HL-60/S4 treated with phorbol 12-myristate 13-acetate at 8.2 ng/mL for 4 days and 3 days (cell line): ENCODE measurements at regions not wholly inside any gene's neighbourhood (a gene's known extent, or its start where the extent isn't known, plus 50 kb on each side); places are given as distances from the start of the nearest gene placed in this dataset.

Source experiments
- in situ Hi-C: fragments of 300-500 bp; cut with MboI; formaldehyde crosslinking; loops from 2 replicates; pipeline ENCODE4 v1.15.0; 2022; ENCODE audit warnings: low sequenced_read_pairs

DNA sequence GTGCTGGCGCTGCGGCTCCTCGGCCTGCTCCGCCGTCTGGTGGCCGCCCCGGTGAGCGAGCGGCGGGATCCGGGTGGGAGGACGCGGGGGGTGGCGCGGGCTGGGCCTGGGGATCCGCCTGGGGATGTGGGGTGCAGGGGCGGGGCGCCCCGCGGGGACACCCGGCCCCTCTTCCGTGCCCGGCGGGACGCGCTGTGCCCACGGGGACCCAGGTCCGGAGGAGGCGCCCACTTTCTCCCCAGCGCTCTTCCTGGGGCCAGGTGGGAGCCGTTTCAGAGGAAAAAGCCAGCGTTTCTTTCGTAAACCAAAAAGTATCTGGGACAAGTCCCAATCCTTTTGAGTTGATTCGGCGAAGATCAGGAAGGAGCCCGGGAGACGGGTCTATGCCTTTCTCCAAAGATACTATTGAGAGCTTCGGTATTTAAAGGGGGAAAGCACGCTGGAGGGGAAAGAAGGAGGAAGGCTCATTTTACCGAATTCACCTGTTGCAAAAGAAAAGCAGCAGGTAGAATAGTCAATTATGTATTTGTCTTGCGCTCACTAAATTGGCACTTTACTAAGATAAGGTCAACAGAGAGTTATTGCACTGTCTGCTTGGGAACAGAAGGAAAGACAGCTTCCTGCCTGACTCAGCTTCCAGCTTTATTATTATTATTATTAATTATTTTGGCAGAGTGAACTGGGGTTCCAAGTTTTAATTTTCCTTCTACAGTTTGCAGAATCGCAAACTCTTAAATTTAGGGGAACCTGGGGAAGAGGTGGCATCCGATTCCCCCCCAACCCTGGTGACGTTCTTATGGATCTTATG lies 81.5 kb upstream of the CD99 start:
- in situ Hi-C loops, result loop anchor here (25.0 kb wide), 1 partner anchor 947 kb away; no protein-coding TSS in a partner anchor

DNA sequence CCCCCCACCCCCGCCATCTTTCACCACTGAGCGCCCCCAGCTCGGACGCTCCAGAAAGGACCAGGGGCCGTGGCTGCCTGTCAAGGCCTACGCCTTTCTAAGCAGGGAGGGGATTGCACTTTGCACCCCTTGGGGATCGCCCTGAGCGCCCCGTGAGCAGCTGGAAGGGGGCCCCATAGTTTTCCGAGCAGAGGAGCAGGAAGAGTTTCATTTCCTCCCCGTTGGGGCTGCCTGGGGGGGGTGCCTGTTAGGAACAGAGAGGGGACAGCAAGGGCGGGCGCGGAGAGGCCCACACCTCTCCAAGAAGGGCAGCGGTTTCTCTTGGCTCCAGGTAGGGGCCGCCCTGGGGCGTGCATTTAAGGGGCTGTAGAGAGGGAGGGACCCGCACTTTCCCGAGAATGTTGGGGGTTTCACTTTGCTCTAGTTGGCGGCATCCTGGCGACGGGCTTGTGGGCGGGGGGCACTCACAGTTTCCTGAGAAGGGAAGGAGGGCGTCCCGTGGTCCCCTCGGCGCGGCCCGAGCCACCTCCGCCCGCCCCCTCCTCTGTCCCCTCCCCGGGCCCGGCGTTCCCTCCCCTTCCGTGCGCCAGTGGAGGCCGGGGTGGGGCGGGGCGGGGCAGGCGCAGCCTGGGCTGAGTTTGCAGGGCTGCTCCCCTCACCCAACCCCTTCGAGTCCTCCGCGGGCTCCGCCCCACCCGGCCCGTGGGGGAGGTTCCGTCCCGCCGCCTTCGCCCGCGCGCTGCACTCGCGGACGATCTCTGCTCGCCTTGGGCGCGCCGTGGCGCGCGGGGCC lies 82.3 kb upstream of the CD99 start:
- in situ Hi-C loops, result loop anchor here (25.0 kb wide), 1 partner anchor 947 kb away; no protein-coding TSS in a partner anchor

DNA sequence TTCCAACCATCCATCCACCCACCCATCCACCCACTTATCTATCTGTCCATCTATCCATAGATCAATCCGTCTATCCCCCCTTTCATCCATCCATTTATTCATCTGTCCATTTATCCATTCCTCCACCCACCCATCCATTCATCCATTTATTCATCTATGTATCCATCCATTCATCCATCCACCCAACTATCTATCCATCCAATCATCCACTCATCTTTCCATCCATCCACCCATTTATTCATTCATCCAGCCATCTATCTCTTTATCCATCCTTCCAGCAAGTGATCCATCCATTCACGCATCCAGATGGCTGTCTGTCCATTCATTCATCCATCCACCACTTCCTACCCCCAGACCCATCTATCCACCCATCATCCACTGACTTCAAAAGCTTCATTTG lies 84.0 kb upstream of the CD99 start:
- in situ Hi-C loops, result loop anchor here (25.0 kb wide), 1 partner anchor 945 kb away; no protein-coding TSS in a partner anchor

DNA sequence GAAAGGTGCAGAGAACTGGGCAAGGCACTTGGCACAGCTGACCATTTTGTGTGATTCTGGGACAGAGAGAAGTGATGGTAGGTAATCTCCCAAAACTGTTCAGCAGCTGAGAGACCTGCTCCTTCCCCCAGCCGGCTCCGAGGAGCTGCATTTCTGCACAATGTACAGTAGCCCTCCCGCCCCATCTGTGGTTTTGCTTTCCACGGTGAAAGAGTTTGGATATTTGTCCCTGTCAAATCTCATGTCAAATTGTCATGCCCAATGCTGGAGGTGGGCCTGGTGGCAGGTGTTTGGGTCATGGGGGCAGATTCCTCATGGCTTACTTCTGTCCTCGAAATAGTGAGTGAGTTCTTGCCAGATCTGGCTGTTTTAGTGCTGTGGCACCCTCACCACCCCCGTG lies 90.5 kb upstream of the CD99 start:
- in situ Hi-C loops, result loop anchor here (25.0 kb wide), 1 partner anchor 938 kb away; no protein-coding TSS in a partner anchor

DNA sequence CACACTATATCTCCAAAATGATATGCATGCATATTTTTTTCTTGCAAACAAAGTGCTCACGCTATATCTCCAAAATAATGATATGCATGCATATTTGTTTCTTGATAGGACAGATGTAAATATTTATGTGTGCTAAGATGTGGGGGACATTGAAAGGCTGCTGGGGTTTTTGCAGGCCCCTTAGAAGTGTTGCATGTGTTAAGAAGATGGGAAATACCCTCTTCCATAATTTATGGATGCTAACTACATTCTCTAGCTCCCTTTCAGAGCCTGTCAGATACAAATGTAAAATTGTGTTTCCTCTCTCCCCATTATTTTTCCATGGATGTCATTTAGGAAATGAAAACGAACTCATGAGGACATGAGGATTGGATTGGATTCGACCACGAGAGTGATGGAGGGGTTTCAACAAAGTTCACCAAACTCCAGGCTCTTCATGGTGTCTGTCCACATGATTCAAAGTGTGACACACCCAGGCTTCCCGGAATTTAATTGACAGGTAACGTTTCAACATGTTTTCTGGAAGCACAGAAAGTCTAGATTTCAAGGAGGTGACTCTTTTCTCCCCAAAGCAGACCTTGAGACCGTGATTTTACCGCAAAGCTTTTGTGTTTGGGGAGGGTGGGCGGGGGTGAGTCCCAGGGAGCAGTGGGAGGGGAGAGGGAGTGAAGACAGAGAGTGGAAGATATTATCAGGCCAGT lies 94.4 kb upstream of the CD99 start:
- in situ Hi-C loops, result no loop called here

DNA sequence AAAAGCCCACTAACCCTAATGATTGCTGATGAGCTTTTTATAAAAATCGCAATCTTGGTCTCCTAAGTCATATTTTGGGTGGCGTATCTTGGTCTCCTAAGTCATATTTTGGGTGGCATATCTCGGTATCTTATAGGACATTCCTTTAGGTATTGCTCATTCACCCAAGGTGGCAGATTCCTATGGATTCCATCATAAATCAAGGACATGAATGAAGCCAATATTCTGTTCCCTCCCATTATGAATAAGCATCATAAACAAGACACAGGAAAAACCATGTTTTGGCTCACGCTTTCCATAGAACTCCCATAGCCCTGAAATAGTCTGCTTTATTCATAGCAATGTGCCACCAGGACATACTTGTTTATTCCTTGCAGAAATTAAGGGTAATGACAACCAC lies 95.0 kb upstream of the CD99 start:
- in situ Hi-C loops, result no loop called here

DNA sequence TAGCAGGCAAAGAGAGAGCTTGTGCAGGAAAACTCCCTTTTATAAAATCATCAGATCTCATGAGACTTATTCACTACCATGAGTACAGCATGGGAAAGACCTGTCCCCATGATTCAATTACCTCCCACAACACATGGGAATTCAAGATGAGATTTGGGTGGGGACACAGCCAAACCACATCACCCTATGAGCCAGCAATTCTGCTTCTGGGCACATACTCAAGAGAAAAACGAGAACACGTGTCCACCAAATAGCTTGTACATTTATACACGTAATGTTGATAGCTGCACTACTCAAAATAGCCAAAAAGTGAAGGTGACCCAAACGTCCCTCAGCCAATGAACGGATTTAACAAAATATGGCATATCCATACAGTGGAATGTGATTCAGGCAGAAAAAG lies 94.5 kb upstream of the DHRSX start:
- in situ Hi-C loops, result no loop called here

DNA sequence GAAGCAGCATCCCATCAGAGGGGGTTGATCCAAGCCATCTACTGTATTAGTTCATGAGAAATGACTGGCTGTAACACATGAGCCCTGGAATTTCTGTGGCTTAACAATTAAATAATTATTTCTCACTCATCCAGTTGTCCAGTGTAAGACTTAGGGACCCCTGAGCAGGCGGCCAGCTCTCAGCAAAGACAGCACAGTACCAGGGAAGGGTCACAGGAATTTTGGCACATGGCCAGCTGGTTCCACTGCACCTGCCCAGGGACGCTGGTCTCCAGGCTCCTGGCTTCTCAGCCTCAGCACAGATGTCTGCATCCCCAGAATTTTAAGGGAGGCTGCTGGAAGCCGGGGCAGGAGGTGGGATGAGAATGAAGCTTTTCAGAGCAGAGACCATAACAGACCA lies 93.7 kb upstream of the DHRSX start:
- in situ Hi-C loops, result no loop called here

DNA sequence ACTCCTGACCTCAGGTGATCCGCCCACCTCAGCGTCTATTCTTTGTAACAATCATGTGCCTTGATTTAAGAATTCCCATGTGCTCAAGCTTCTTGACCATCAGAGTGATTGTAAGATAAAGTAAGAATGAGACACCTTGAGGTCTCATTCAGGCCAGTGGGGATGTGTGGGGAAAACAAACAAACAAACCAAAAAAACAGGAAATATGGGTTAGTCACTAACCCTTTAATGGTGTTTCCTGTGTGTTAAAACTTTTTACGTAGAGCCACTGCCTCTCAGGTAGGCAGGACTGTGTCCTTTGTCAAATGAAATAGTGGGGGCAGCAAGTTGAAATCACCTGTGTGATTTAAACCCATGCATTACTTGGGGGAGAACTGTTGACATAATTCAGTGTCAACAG lies 91.5 kb upstream of the DHRSX start:
- in situ Hi-C loops, result no loop called here

DNA sequence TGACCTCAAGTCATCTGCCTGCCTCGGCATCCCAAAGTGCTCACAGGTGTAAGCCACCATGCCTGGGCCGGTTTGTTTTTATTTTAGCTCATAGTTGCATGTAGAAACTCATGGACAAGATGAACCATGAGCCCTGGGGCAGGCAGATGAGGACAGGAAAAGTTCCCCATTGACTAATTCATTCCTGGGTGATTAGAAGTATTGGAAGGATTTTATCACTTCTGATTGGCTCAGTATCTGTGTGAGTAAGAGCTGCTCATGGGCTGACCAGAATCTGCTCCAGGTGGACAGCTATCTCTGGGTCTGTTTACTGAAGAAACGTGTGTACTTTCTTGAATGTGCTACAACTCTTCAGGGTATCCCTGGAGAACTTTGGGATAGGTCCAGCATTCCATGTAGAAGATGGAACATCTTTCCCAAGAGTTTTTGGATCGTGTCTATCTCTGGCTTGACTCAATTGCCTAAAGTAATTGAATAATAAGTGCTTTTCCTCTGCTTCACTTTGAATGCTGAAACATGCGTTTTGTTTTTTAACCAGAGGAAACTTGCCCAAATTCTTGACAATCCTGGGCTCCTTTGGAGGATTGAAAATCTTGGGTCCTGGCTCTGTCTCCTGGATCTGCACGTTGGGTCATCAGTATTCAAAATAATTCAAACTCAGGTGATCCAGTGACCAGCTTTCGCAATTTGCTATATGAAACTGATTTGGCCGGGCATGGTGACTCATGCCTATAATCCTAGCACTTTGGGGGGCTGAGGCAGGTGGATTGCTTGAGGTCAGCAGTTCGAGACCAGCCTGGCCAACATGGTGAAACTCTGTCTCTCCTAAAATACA lies 88.6 kb upstream of the DHRSX start:
- in situ Hi-C loops, result no loop called here

DNA sequence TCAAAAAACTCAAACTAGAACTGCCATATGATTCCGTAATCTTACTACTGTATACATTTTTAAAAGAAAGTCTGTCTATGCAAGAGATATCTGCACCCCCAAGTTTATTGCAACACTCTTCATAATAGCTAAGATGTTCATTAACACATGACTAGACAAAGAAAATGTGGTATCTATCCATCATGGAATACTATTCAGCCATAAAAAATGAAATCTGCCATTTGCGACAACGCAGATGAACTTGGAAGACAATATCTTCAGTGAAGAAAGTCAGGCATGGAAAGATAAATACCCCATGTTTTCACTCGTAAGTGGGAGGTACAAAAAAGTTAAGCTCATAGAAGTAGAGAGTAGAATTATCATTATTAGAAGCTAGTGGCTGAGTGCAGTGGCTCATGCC lies 87.3 kb upstream of the DHRSX start:
- in situ Hi-C loops, result no loop called here

DNA sequence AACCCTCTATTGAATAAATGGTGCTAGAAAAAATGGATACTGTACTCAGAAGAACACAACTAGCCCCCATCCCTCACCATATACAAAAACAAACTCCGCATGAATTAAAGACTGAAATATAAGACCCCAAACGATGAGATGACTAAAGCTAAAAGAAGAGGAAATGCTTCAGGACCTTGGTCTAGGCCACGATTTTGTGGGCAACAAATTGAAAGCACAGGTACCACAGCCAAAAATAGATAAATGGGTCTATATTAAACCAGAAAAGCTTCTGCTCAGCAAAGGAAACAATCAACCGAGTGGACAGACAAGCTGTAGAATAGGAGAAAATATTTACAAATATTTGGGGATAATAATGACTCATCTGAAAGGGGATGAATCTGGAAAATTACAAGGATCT lies 86.4 kb upstream of the DHRSX start:
- in situ Hi-C loops, result no loop called here

DNA sequence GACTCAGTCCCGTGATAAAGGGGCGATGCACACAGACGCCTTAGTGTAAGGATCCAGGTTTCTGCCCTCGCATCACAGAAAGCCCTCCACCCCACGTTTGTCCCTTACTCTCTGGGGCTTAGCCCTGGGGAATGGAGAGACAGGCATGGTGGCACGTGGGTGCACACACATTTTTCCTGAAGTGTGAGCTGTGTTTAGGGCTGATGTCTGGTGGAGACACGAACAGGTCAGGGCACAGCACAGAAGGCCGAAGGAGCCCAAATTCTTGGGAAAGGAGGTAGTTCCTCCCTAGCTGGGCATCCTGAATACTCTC lies 84.3 kb upstream of the DHRSX start:
- in situ Hi-C loops, result no loop called here

DNA sequence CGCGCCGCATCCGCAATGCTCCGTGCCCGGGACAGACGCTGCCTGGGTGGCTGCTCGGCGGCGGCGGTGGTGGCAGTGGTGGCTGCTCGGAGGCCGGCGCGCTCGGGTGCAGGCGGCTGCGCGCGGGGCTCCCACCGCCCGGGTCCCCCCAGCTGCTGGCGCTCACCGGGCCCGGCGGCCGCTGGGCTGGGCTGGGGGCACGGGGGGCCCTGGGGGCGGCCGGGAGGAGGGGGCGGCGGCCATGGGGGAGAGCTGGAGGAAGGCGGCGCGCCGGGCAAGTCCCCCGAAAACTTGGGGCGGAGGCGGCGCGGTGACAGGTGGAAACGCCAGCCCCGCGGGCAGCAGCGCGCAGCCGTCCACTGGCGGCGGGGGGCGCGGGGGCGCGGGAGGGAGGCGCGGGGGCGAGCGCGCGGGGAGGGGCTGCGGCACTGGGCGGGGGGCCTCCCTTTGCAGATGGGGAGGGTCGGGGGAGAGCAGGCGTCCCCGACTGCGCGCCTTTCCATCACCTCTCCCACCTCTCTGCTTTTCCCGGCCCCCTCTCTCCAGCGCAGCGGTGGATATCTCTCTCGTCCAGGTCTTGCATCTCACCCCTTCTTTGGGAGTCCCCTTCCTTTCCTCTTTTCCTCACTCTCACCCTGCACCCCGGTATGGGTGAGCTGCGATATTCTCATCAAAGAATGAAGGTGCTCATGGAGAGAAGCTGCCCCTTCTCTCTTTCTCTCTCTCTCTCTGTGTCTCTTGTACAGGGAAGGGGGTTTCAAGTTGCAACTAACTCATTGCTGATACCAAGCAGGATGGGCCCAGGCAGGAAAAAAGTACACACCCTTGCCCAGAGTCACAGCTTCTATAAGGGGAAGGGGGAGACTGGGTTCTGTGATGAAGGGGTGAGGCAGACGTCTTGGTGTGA lies 83.7 kb upstream of the DHRSX start:
- in situ Hi-C loops, result no loop called here

DNA sequence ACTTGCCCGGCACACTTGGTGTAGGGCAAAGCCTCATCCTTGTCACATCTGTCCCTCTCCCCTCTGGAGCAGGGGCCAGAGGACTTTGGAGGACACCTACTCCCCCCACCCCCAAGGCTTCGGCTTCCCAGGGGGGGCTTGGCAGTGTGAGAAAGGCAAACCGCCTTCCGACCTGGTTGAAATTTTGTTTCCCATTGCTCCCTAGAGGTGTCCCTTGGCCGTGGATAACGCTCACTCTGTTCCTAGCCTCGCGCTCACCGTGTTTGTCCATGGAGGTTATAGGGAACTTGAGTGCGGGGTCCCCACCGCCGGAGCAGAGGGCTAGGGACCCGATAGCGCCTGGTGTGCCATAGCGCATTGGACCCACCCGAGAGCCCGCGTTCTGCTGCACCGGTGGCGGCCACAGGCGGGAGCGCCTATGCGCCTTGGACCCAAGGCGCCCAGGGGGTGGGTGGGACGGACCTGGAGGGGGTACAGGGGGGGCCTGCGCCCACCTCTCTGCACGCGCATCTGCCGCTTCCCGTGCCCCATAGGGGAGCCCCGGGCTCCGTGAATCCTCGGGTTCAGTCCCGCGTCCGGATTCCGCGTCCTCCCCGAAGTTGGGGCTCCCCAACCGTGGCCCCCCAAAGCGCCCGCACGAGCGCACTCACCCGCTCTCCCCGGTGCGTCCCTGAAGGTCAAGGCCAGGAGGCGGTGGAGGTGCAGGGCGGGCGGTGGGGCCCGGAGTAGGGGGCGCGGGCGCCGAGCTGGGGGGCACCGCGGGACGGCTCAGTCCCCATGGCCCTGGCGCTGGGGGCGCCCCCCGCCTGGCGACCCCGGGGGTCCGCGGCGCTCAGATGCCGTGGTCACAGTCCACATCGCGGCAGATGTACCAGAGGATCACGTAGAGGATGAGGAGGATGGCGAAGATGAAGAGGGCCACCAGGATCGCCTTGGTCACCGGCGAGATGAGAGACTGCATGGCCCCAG lies 82.7 kb upstream of the DHRSX start:
- in situ Hi-C loops, result no loop called here

DNA sequence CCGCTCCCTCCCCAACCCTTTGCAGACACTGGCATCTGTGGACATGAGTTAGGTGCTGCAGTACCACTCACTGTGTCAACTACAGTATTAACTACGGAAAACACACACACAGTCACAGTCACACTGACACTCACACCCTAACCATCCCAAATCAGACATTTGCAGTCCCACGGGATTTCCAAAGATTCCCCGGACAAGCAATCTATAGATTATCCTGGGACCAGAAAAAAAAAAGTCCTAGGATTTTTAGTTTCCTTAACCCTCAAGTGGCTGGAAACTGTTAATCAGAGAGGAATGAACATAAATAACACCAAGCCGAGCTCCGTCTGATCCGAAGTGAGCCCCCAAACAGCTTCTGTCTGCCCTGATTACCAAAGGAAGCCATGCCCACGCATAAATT lies 81.9 kb upstream of the DHRSX start:
- in situ Hi-C loops, result no loop called here

DNA sequence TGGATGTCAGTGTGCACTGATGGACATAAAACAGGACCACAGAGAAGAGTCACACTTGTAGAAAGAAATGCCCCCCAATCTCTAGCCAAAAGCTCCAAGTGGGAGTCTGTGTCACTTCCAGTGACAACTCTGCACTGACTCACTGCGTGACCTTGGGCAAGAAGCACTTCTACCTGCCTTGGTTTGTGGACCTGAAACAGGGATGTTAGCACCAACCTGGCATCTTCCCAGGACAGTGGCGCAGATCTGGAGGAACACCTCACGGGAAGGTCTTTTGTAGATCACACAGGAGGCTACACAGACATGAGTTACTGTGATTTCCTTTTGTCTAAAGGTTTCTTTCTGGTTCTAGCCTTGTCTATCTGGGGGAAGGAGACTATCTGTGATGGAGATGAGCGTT lies 80.5 kb upstream of the DHRSX start:
- in situ Hi-C loops, result no loop called here

DNA sequence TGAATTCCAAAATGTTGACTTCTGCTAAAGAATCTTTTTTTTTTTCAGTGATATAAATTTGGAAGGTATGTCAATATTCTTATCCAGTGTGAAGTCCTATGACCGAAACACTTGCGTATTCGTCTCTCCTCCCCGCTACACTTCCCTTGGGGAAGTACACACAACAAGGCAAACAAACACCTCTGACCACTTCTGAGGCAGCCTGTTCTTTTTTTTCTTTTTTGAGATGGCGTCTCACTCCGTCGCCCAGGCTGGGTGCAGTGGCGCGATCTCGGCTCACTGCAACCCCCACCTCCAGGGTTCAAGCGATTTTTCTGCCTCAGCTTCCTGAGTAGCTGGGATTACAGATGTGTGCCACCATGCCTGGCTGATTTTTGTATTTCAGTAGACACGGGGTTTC lies 78.1 kb upstream of the DHRSX start:
- in situ Hi-C loops, result no loop called here
